NT2/D1 (cell line): ENCODE measurements at regions not wholly inside any gene's neighbourhood (a gene's known extent, or its start where the extent isn't known, plus 50 kb on each side); places are given as distances from the start of the nearest gene placed in this dataset.

Experiments used
- SUZ12 ChIP-seq: IDR thresholded peaks from 2 replicates; pipeline ENCODE4 v1.6.1; 2011; ENCODE audit not compliant: insufficient read length, insufficient read depth; ENCODE audit errors: extremely low read depth
- YY1 ChIP-seq: IDR thresholded peaks from 2 replicates; pipeline ENCODE4 v1.6.1; 2011; ENCODE audit not compliant: insufficient read length, insufficient read depth

GRCh38 chr18:46204143-46204542 lies 100.0 kb downstream of the HAUS1 start:
- TF ChIP-seq YY1, result no peak
- TF ChIP-seq SUZ12, result no peak
